CD4-positive, alpha-beta T cell treated with Interleukin-21 for 1 hour (primary cell): ENCODE measurements at regions not wholly inside any gene's neighbourhood (a gene's known extent, or its start where the extent isn't known, plus 50 kb on each side); places are given as distances from the start of the nearest gene placed in this dataset.

Experiments used
- DNase-seq: peaks from one replicate; pipeline ENCODE4 v3.0.0-alpha.2; 2020

GRCh38 chr10:24041034-24041433, 167.9 kb upstream of the KIAA1217 start:
- no peak for DNase-seq

GRCh38 chr10:24041834-24042233, 167.1 kb upstream of the KIAA1217 start:
- DNase-seq = no peak

GRCh38 chr10:24042884-24043283, 166.1 kb upstream of the KIAA1217 start:
- no peak for DNase-seq

GRCh38 chr10:24046060-24046459, 162.9 kb upstream of the KIAA1217 start:
- no peak for DNase-seq

- DNase-seq = no peak
Measured at GRCh38 chr10:24047176-24047575, 161.8 kb upstream of the KIAA1217 start.

GRCh38 chr10:24054421-24054820, 154.5 kb upstream of the KIAA1217 start:
- DNase-seq = no peak

GRCh38 chr10:24080207-24080606, 128.7 kb upstream of the KIAA1217 start:
- DNase-seq = no peak

- DNase-seq = no peak
Measured at GRCh38 chr10:24086296-24087086, 122.4 kb upstream of the KIAA1217 start.

GRCh38 chr10:24091256-24091655, 117.7 kb upstream of the KIAA1217 start:
- DNase-seq = no peak

- no peak for DNase-seq
Measured at GRCh38 chr10:24096281-24096680, 112.7 kb upstream of the KIAA1217 start.

GRCh38 chr10:24097751-24098207, 111.2 kb upstream of the KIAA1217 start:
- DNase-seq = no peak

- no peak for DNase-seq
Measured at GRCh38 chr10:24104895-24105294, 104.0 kb upstream of the KIAA1217 start.

GRCh38 chr10:24113901-24114300, 95.0 kb upstream of the KIAA1217 start:
- DNase-seq = no peak

- DNase-seq = no peak
Measured at GRCh38 chr10:24114556-24114955, 94.4 kb upstream of the KIAA1217 start.

- no peak for DNase-seq
Measured at GRCh38 chr10:24115403-24115802, 93.5 kb upstream of the KIAA1217 start.

GRCh38 chr10:24118246-24118645, 90.7 kb upstream of the KIAA1217 start:
- no peak for DNase-seq

GRCh38 chr10:24119896-24120295, 89.0 kb upstream of the KIAA1217 start:
- DNase-seq = no peak

GRCh38 chr10:24120646-24121045, 88.3 kb upstream of the KIAA1217 start:
- no peak for DNase-seq

GRCh38 chr10:24127516-24127915, 81.4 kb upstream of the KIAA1217 start:
- no peak for DNase-seq

GRCh38 chr10:24128066-24128730, 80.7 kb upstream of the KIAA1217 start:
- DNase-seq = no peak

GRCh38 chr10:24132741-24133140, 76.2 kb upstream of the KIAA1217 start:
- DNase-seq = no peak

- no peak for DNase-seq
Measured at GRCh38 chr10:24133835-24134234, 75.1 kb upstream of the KIAA1217 start.

- no peak for DNase-seq
Measured at GRCh38 chr10:24136070-24136469, 72.9 kb upstream of the KIAA1217 start.

- no peak for DNase-seq
Measured at GRCh38 chr10:24147321-24147720, 61.6 kb upstream of the KIAA1217 start.
